H1 (cell line): ENCODE measurements at regions not wholly inside any gene's neighbourhood (a gene's known extent, or its start where the extent isn't known, plus 50 kb on each side); places are given as distances from the start of the nearest gene placed in this dataset.

ENCODE experiments used
- CTCF ChIA-PET: fragments of 300-600 bp; sonication (Branson Sonifier 250); formaldehyde crosslinking; loops from one replicate; lab custom pipeline; 2021; ENCODE audit not compliant: partially characterized antibody; lab: Charles Lee
- POLR2A ChIA-PET: fragments of 300-600 bp; sonication (Branson Sonifier 250); formaldehyde crosslinking; loops from one replicate; lab custom pipeline; 2021; ENCODE audit warnings: inconsistent platforms; ENCODE audit not compliant: partially characterized antibody; lab: Charles Lee
- DNase-seq, 2 experiments: peaks; one replicate each; pipeline versions ENCODE4 v3.0.0 to v3.0.0-alpha.2; 2010 to 2022; ENCODE audit warnings: low spot score in 2 of 2, low read depth in 1 of 2, mixed read lengths in 1 of 2
- FAIRE-seq: peaks from 2 replicates; lab custom pipeline; 2011; peaks lifted over from hg19 to GRCh38; lab: Jason Lieb, UNC
- H2AFZ ChIP-seq: 2 replicates; pipeline ENCODE4 v1.8.1; 2012; ENCODE audit warnings: low read length, inconsistent platforms
- H2AK5ac ChIP-seq: 2 replicates; pipeline ENCODE4 v1.6.1; 2013; ENCODE audit warnings: low read depth, low read length
- H2BK120ac ChIP-seq: replicated peaks from 2 replicates; pipeline ENCODE3; 2013; ENCODE audit warnings: low read depth, low read length, inconsistent platforms
- H2BK12ac ChIP-seq: 2 replicates; pipeline ENCODE4 v1.6.1; 2013; ENCODE audit warnings: low read depth, low read length
- H2BK15ac ChIP-seq: 2 replicates; pipeline ENCODE4 v1.6.1; 2013; ENCODE audit warnings: low read length
- H2BK20ac ChIP-seq: 2 replicates; pipeline ENCODE4 v1.6.1; 2013; ENCODE audit warnings: low read length
- H2BK5ac ChIP-seq: 2 replicates; pipeline ENCODE4 v1.6.1; 2013; ENCODE audit warnings: low read depth, low read length
- H3K14ac ChIP-seq: 2 replicates; pipeline ENCODE4 v1.6.1; 2013; ENCODE audit warnings: inconsistent platforms; ENCODE audit not compliant: insufficient read length
- H3K18ac ChIP-seq: 2 replicates; pipeline ENCODE4 v1.6.1; 2013; ENCODE audit warnings: low read length; ENCODE audit errors: extremely low read depth
- H3K23ac ChIP-seq: 2 replicates; pipeline ENCODE4 v1.6.1; 2013; ENCODE audit warnings: inconsistent platforms; ENCODE audit not compliant: insufficient read length
- H3K23me2 ChIP-seq: 2 replicates; pipeline ENCODE4 v1.6.1; 2013; ENCODE audit warnings: low read depth, low read length
- H3K27ac ChIP-seq: 2 replicates; pipeline ENCODE4 v1.6.1; 2011; ENCODE audit warnings: low read depth, low read length, inconsistent platforms
- H3K27me3 ChIP-seq, 4 experiments: replicated peaks in 1 of 4; 1 replicate in 1 of 4; 2 replicates in 3 of 4; pipeline versions ENCODE4 v1.6.1 to v1.8.1; 2011 to 2013; ENCODE audit warnings: low read length in 3 of 4, mild to moderate bottlenecking in 3 of 4, inconsistent platforms in 2 of 4, mixed read lengths in 2 of 4, moderate library complexity in 1 of 4; ENCODE audit not compliant: control insufficient read depth in 3 of 4, insufficient read depth in 3 of 4; ENCODE audit errors: extremely low read depth in 1 of 4
- H3K36me3 ChIP-seq, 4 experiments: 2 replicates each; pipeline versions ENCODE4 v1.6.1 to v1.8.1; 2011 to 2013; ENCODE audit warnings: mild to moderate bottlenecking in 4 of 4, low read length in 3 of 4, moderate library complexity in 2 of 4, control low read depth in 1 of 4, inconsistent platforms in 1 of 4; ENCODE audit not compliant: insufficient read depth in 4 of 4, control insufficient read depth in 2 of 4
- H3K4ac ChIP-seq: replicated peaks from 2 replicates; pipeline ENCODE3; 2013; ENCODE audit warnings: low read length, low read depth, mixed read lengths, inconsistent platforms; ENCODE audit not compliant: insufficient read length
- H3K4me1 ChIP-seq, 4 experiments: replicated peaks in 1 of 4; 1 replicate in 1 of 4; 2 replicates in 3 of 4; pipeline versions ENCODE4 v1.6.1 to v1.8.1; 2011 to 2013; ENCODE audit warnings: low read length in 3 of 4, inconsistent platforms in 2 of 4, mixed read lengths in 1 of 4; ENCODE audit not compliant: insufficient read depth in 4 of 4, control insufficient read depth in 3 of 4
- H3K4me2 ChIP-seq, 2 experiments: 2 replicates each; pipeline versions ENCODE4 v1.6.1 to v1.8.1; 2011 to 2013; ENCODE audit warnings: low read depth in 2 of 2, low read length in 2 of 2, control low read depth in 1 of 2, inconsistent platforms in 1 of 2, mild to moderate bottlenecking in 1 of 2; ENCODE audit not compliant: insufficient read depth in 1 of 2
- H3K4me3 ChIP-seq, 4 experiments: fragments of 200-600, 300-600 bp in 1 of 4; sonication (generic), shearing (Covaris generic), sonication (Bioruptor Twin) in 1 of 4; 2 replicates each; pipeline versions ENCODE4 v1.5.1 to v1.8.1; 2011 to 2016; ENCODE audit warnings: low read length in 4 of 4, low read depth in 3 of 4, control low read depth in 2 of 4, inconsistent platforms in 2 of 4, mild to moderate bottlenecking in 2 of 4, mixed read lengths in 1 of 4, moderate library complexity in 1 of 4; ENCODE audit not compliant: insufficient read depth in 2 of 4; ENCODE audit errors: extremely low read depth in 1 of 4
- H3K56ac ChIP-seq: replicated peaks from 2 replicates; pipeline ENCODE3; 2013; ENCODE audit warnings: low read depth, mild to moderate bottlenecking, mixed read lengths, low read length, inconsistent platforms; ENCODE audit not compliant: insufficient read length
- H3K79me1 ChIP-seq: 2 replicates; pipeline ENCODE4 v1.6.1; 2013; ENCODE audit warnings: low read depth, low read length, control low read depth
- H3K79me2 ChIP-seq, 2 experiments: 2 replicates each; pipeline versions ENCODE4 v1.6.1 to v1.8.1; 2012 to 2013; ENCODE audit warnings: low read length in 2 of 2, mild to moderate bottlenecking in 2 of 2, inconsistent platforms in 1 of 2; ENCODE audit not compliant: insufficient read depth in 2 of 2, control insufficient read depth in 1 of 2
- H3K9ac ChIP-seq, 4 experiments: replicated peaks in 1 of 4; 1 replicate in 1 of 4; 2 replicates in 3 of 4; pipeline versions ENCODE4 v1.6.1 to v1.8.1; 2011 to 2013; ENCODE audit warnings: low read depth in 3 of 4, low read length in 3 of 4, control low read depth in 2 of 4, mild to moderate bottlenecking in 2 of 4, moderate library complexity in 2 of 4, inconsistent platforms in 1 of 4; ENCODE audit errors: extremely low read depth in 1 of 4
- H3K9me3 ChIP-seq, 2 experiments: 2 replicates each; pipeline versions ENCODE4 v1.6.1 to v1.8.1; 2012 to 2013; ENCODE audit warnings: mild to moderate bottlenecking in 2 of 2, moderate library complexity in 2 of 2, control low read depth in 1 of 2, inconsistent platforms in 1 of 2, low read depth in 1 of 2, low read length in 1 of 2, mixed read lengths in 1 of 2; ENCODE audit not compliant: insufficient read depth in 2 of 2
- H4K20me1 ChIP-seq, 2 experiments: replicated peaks in 1 of 2; 2 replicates each; pipeline versions ENCODE3 to v1.8.1; 2011 to 2013; ENCODE audit warnings: inconsistent platforms in 2 of 2, low read length in 2 of 2, mild to moderate bottlenecking in 1 of 2; ENCODE audit not compliant: insufficient read depth in 2 of 2, control insufficient read depth in 1 of 2
- H4K5ac ChIP-seq: 2 replicates; pipeline ENCODE4 v1.6.1; 2013; ENCODE audit warnings: low read length, low read depth, mixed read lengths, inconsistent platforms; ENCODE audit not compliant: insufficient read length
- H4K8ac ChIP-seq: 2 replicates; pipeline ENCODE4 v1.8.0; 2013; ENCODE audit warnings: mild to moderate bottlenecking, moderate library complexity, low read length, inconsistent platforms; ENCODE audit not compliant: insufficient read depth; ENCODE audit errors: extremely low read depth
- H4K91ac ChIP-seq: replicated peaks from 2 replicates; pipeline ENCODE3; 2013; ENCODE audit warnings: low read length, mixed read lengths, inconsistent platforms; ENCODE audit not compliant: insufficient read length
- ASH2L ChIP-seq: fragments of 200-600, 300-600 bp; sonication (generic); IDR thresholded peaks from one replicate; pipeline ENCODE4 v1.7.1; 2017; ENCODE audit warnings: low read length
- BRCA1 ChIP-seq: IDR thresholded peaks from 2 replicates; pipeline ENCODE4 v1.6.1; 2012; ENCODE audit warnings: low read depth, low read length, improper control_type of control experiment
- CREB1 ChIP-seq: IDR thresholded peaks from 2 replicates; pipeline ENCODE4 v1.6.1; 2012; ENCODE audit warnings: inconsistent platforms
- E2F6 ChIP-seq: IDR thresholded peaks from 2 replicates; pipeline ENCODE4 v1.6.1; 2012; ENCODE audit warnings: inconsistent platforms
- EZH2 ChIP-seq: fragments of 200-600 bp; sonication (generic); IDR thresholded peaks from 2 replicates; pipeline ENCODE4 v1.7.1; 2012; ENCODE audit warnings: low read depth, mild to moderate bottlenecking, moderate library complexity, low read length, inconsistent platforms; ENCODE audit not compliant: severe bottlenecking
- FOSL1 ChIP-seq: IDR thresholded peaks from 2 replicates; pipeline ENCODE4 v1.6.1; 2011; ENCODE audit warnings: mild to moderate bottlenecking, low read depth, low read length, moderate library complexity; ENCODE audit not compliant: insufficient read depth
- JUN ChIP-seq: IDR thresholded peaks from 2 replicates; pipeline ENCODE4 v1.6.1; 2011; ENCODE audit warnings: low read depth, mild to moderate bottlenecking, improper control_type of control experiment, low read length
- MAFK ChIP-seq: IDR thresholded peaks from 2 replicates; pipeline ENCODE4 v1.6.1; 2012; ENCODE audit warnings: low read depth, mild to moderate bottlenecking, improper control_type of control experiment, low read length
- NANOG ChIP-seq: IDR thresholded peaks from 2 replicates; pipeline ENCODE4 v1.6.1; 2011; ENCODE audit warnings: low read length, low read depth, mild to moderate bottlenecking, inconsistent platforms; ENCODE audit not compliant: insufficient read depth, poor library complexity, severe bottlenecking
- NRF1 ChIP-seq: IDR thresholded peaks from 2 replicates; pipeline ENCODE4 v1.6.1; 2011; ENCODE audit warnings: mild to moderate bottlenecking, low read depth, low read length, improper control_type of control experiment
- POU5F1 ChIP-seq: IDR thresholded peaks from 2 replicates; pipeline ENCODE4 v1.6.1; 2011; ENCODE audit warnings: low read depth, mild to moderate bottlenecking, low read length, moderate library complexity
- RFX5 ChIP-seq: IDR thresholded peaks from 2 replicates; pipeline ENCODE4 v1.6.1; 2011; ENCODE audit warnings: low read depth, low read length, improper control_type of control experiment, borderline replicate concordance
- YY1 ChIP-seq: IDR thresholded peaks from 2 replicates; pipeline ENCODE4 v1.6.1; 2011; ENCODE audit warnings: low read depth, mild to moderate bottlenecking, low read length
- WGBS, 2 experiments: shearing (Covaris generic) in 1 of 2; methylation state at CpG; one replicate each; pipeline versions ENCODE4 v1.1.6 to v1.1.7; 2013 to 2015; ENCODE audit warnings: low lambda C conversion rate in 2 of 2, mixed read lengths in 2 of 2, inconsistent platforms in 1 of 2, low coverage in 1 of 2, missing lambda C conversion rate in 1 of 2; ENCODE audit not compliant: insufficient replicate concordance in 2 of 2, insufficient coverage in 1 of 2, insufficient read length in 1 of 2; ENCODE audit errors: extremely low coverage in 1 of 2, missing lambda C conversion rate in 1 of 2; 5-methylcytosine and 5-hydroxymethylcytosine counted together

GRCh38 chr5:179408611-179409010 is 63.4 kb upstream of the ADAMTS2 start:
- Histone ChIP-seq H4K8ac (no peak overlapping the region; the same call in 1 of the 2 replicates), H2AK5ac (no peak overlapping the region), H3K4me2 (no peak overlapping the region), H2BK15ac (no peak overlapping the region), H3K79me2 (no peaks in the 10 kb centered on the region), H3K27ac (no peak overlapping the region), H3K23me2 (no peaks in the 10 kb centered on the region), H2BK12ac (no peak overlapping the region), H3K4ac (no peak overlapping the region), H3K56ac (no peak overlapping the region), H2AFZ (no peak overlapping the region), H2BK120ac (no peak overlapping the region), H3K27me3 (no peaks in the 10 kb centered on the region), H3K23ac (no peak overlapping the region), H4K91ac (no peak overlapping the region), H3K14ac (no peak overlapping the region), H3K36me3 (no peaks in the 10 kb centered on the region), H4K20me1 (no peaks in the 10 kb centered on the region), H3K18ac (no peak overlapping the region), H3K4me3 (no peak overlapping the region), H2BK5ac (no peak overlapping the region), H3K9ac (no peak overlapping the region), H3K9me3 (peaks cover 0 to 4% of the 10 kb centered on the region in 2 experiments; a peak in 1 of 4 replicates), H3K4me1 (no peaks in the 10 kb centered on the region; a peak in 1 of 7 replicates), H2BK20ac (no peak overlapping the region), H3K79me1 (no peaks in the 10 kb centered on the region), H4K5ac (no peak overlapping the region)
- ChIA-PET CTCF (interaction anchor here (1.1 to 1.7 kb wide), 2 partner anchors 22 to 227 kb away, joined by 3 read pairs; no protein-coding TSS in a partner anchor), POLR2A (no interaction called here)
- DNase-seq = peak in 1 of 2 experiments; percentile 27
- FAIRE-seq = no peak
- 92% methylated on average over 19 of the region's 19 CpGs; no CpG with 5 or more reads in 1 of the 2 experiments for WGBS, 2 experiments
- TF ChIP-seq CREB1 (no peak), ASH2L (no peak), BRCA1 (no peak), NRF1 (no peak), MAFK (no peak), POU5F1 (no peak), YY1 (no peak), EZH2 (no peak), E2F6 (no peak), NANOG (no peak), JUN (no peak), FOSL1 (no peak), RFX5 (no peak)
